ENCODE measurements at regions not wholly inside any gene's neighbourhood (a gene's known extent, or its start where the extent isn't known, plus 50 kb on each side); places are given as distances from the start of the nearest gene placed in this dataset.

DNA sequence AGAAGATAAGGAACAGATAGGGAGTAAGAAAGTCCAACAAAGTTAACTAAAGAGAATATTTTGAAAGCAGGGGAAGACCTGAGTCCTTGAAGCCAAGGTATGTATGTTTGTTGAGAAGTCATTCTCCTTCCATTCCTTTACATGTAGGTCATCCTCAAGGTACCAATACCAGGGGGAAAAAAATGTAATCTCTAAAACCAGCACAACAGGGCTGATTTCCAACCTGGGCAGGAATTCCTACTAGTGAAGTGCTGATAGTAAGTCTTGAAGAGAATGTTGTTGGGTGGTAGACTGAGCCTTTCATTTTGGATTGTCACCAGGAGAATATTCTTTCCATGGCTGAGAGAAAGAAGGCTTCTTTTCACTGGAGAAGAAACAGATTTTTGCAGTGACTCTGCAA, 117.1 kb upstream of the ZNF462 start:
- H3K27ac ChIP-seq, result no peak overlapping the region
- H3K4me3 ChIP-seq, result no peak overlapping the region
- no peak for DNase-seq
- no peak for TF ChIP-seq POLR2A (IDR thresholded peaks at IDR 0.05)
- intact Hi-C loops (cut with DNase I; ENCODE audit: low total_unique reads), result no loop called here
- H3K9me3 ChIP-seq, result no peaks in the 10 kb centered on the region
- no peaks in the 10 kb centered on the region for H3K27me3 ChIP-seq
- no peaks in the 10 kb centered on the region for H3K4me1 ChIP-seq
- H3K36me3 ChIP-seq, result no peaks in the 10 kb centered on the region

DNA sequence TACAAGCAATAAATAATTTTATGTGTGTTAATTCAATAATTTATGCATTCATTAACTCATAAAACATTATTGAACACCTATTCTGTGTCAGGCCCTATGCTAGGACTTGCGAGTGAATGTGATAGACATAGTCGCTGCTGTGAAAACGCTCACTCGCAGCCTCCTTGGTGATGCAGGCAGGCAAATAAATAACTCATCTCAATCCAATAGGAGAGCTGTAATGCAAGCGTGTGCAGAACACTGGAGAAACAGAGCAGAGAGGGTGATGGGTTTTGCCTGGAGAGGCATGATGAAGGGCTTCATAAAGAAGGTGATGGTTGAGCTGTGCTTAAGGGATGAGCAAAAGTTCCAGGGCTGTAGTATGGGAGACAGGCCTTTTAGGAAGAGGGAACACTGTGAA, 111.3 kb upstream of the ZNF462 start:
- no peaks in the 10 kb centered on the region for H3K36me3 ChIP-seq
- no peak for TF ChIP-seq CTCF (IDR thresholded peaks at IDR 0.05)
- no peak for TF ChIP-seq POLR2A (IDR thresholded peaks at IDR 0.05)
- no peaks in the 10 kb centered on the region for H3K27me3 ChIP-seq
- no peak for DNase-seq
- intact Hi-C loops (cut with DNase I; ENCODE audit: low total_unique reads), result no loop called here
- no peaks in the 10 kb centered on the region for H3K9me3 ChIP-seq
- H3K4me1 ChIP-seq, result no peaks in the 10 kb centered on the region
- no peak overlapping the region for H3K4me3 ChIP-seq
- H3K27ac ChIP-seq, result no peak overlapping the region

- no peak for DNase-seq
- Histone ChIP-seq H3K27me3 (no peaks in the 10 kb centered on the region), H3K27ac (no peak overlapping the region), H3K4me1 (no peaks in the 10 kb centered on the region), H3K36me3 (no peaks in the 10 kb centered on the region), H3K4me3 (no peak overlapping the region), H3K9me3 (no peaks in the 10 kb centered on the region)
- intact Hi-C loops (cut with DNase I; ENCODE audit: low total_unique reads), result no loop called here
- no peak for TF ChIP-seq POLR2A (IDR thresholded peaks at IDR 0.05)
- TF ChIP-seq CTCF (IDR thresholded peaks at IDR 0.05), result no peak
These were observed 110.4 kb upstream of the ZNF462 start for GRCh38 chr9:106752581-106752980.

DNA sequence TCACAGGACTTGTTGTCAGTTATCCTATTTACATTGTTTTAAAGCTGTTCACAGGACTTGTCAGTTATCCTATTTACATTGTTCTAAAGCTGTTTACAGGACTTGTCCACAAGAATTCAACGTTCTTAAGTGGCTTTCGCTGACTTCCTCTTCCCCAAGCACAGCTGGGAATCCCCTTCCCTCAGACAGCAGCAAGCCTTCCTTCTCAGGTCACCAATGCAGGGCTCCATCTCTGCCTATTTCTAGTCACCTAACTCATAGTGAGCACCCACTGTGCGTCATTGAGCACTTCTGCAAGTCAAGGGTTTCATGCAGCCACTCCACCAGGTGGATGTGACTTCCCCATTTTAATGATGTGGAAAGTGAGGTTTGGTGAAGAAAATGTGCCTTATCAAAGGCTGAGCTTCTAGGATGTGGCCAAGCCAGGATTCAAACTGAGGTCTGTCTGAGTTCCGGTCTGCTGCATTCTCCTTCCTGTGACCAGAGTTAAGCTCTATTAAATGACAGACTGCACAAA, 109.8 kb upstream of the ZNF462 start:
- Histone ChIP-seq H3K27me3 (no peaks in the 10 kb centered on the region), H3K4me3 (no peak overlapping the region), H3K27ac (no peak overlapping the region), H3K4me1 (no peaks in the 10 kb centered on the region), H3K9me3 (no peaks in the 10 kb centered on the region), H3K36me3 (no peaks in the 10 kb centered on the region)
- intact Hi-C loops (cut with DNase I; ENCODE audit: low total_unique reads), result no loop called here
- no peak for DNase-seq
- TF ChIP-seq CTCF (IDR thresholded peaks at IDR 0.05), result no peak
- TF ChIP-seq POLR2A (IDR thresholded peaks at IDR 0.05), result no peak

DNA sequence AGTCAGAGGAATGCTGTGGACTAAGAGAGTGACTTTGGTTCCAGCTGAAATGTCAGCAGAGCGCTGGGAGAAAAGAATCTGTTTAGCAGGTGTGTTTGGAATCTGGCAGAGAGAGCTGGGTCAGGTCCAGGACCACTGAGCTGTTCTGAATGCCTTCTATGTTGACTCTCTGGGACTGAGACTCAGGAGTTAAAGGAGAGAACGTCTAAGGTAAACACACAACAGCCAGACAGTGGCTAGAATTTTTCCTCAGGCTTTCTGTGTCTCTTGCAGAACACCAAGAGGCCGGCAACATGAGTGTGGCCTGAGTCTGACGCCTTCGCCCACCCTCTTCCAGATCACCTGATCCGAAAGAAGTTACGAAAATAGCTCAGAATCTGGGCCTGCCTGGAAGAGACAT, 107.2 kb upstream of the ZNF462 start:
- TF ChIP-seq CTCF (IDR thresholded peaks at IDR 0.05) (no peak), POLR2A (IDR thresholded peaks at IDR 0.05) (no peak)
- H3K9me3 ChIP-seq, result no peaks in the 10 kb centered on the region
- H3K36me3 ChIP-seq, result no peaks in the 10 kb centered on the region
- peak overlapping the region; percentile 13 to 31 for H3K27ac ChIP-seq
- no peak for DNase-seq
- H3K4me3 ChIP-seq, result no peak overlapping the region
- no peaks in the 10 kb centered on the region for H3K4me1 ChIP-seq
- no peaks in the 10 kb centered on the region for H3K27me3 ChIP-seq
- intact Hi-C loops (cut with DNase I; ENCODE audit: low total_unique reads), result no loop called here

GRCh38 chr9:106757514-106757913, 105.5 kb upstream of the ZNF462 start:
- H3K4me3 ChIP-seq, result no peak overlapping the region
- H3K9me3 ChIP-seq, result no peaks in the 10 kb centered on the region
- no peaks in the 10 kb centered on the region for H3K36me3 ChIP-seq
- H3K4me1 ChIP-seq, result no peaks in the 10 kb centered on the region
- no peak for DNase-seq
- intact Hi-C loops (cut with DNase I; ENCODE audit: low total_unique reads), result no loop called here
- H3K27me3 ChIP-seq, result no peaks in the 10 kb centered on the region
- no peak for TF ChIP-seq POLR2A (IDR thresholded peaks at IDR 0.05)
- TF ChIP-seq CTCF (IDR thresholded peaks at IDR 0.05), result no peak
- H3K27ac ChIP-seq, result no peak overlapping the region

All from uterus (tissue), 3 donors.